ENCODE measurements at regions not wholly inside any gene's neighbourhood (a gene's known extent, or its start where the extent isn't known, plus 50 kb on each side); places are given as distances from the start of the nearest gene placed in this dataset.

DNA sequence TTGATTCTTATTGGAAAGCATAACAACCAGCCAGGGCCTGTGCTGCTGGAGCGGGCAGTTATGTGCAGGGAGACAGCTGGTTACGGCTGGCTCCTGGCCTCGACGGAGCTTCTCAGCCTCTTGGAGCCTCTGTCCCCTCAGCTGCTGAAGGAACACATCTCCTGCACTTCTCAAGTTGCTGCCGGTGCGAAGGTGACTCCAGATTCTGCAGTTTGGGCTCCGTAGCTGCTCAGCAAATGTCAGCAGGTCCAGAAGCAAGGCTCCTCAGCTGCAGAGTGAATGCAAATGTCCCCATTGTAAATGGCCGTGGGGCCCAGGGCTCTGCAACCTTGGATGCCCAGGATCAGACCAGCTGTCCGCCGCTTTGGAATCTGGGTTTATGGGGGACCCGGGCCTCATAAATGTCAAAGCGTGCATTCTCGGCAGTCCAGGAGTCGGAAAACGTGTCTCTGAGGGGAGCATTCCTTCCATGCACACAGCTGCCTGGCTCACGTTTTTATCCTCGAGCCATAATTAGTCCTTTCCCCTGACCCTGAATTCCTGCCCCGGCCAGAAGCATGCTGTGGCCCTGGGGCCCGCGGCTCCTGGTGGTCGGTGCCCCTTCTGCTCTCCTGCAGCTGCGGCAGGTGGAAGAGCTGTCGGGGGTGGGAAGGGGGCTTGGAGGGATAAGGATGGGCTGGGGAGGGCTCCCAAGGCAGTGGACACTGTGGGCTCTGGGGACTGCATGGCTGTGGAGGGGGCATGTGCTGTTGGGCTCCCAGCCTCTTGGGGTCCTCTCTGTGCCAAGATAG, 106.0 kb downstream of the KIF26A start:
- Histone ChIP-seq H3K9me3 (ENCODE audit: control insufficient read depth in 1 of 2, insufficient read depth in 1 of 2, low read depth in 1 of 2, low read length in 2 of 2) (no peaks in the 10 kb centered on the region; a peak in 1 of 4 replicates), H3K4me3 (replicated peaks in 1 of 2; ENCODE audit: low read depth in 1 of 2, low read length in 2 of 2) (no peak overlapping the region), H3K9me2 (ENCODE audit: insufficient read depth) (no peaks in the 10 kb centered on the region), H3K4me2 (ENCODE audit: low read length) (no peak overlapping the region), H3K27ac (ENCODE audit: low read depth, low read length) (no peak overlapping the region), H3K9ac (ENCODE audit: low read length) (no peak overlapping the region), H3K4me1 (ENCODE audit: control insufficient read depth in 1 of 2, insufficient read depth in 2 of 2, low read length in 2 of 2) (no peaks in the 10 kb centered on the region), H3K36me3 (ENCODE audit: control insufficient read depth in 1 of 2, insufficient read depth in 2 of 2, low read length in 2 of 2) (no peaks in the 10 kb centered on the region), H2AFZ (ENCODE audit: low read depth, low read length, poor library complexity, severe bottlenecking) (no peak overlapping the region), H3K27me3 (ENCODE audit: insufficient read depth, low read length) (no peaks in the 10 kb centered on the region), H4K20me1 (ENCODE audit: insufficient read depth) (no peaks in the 10 kb centered on the region), H3K79me2 (ENCODE audit: insufficient read depth, low read length) (no peaks in the 10 kb centered on the region)
- ChIA-PET CTCF (interaction anchor here (0.9 kb wide), 1 partner anchor 12 kb away, joined by 3 read pairs; no protein-coding TSS in a partner anchor), RAD21 (ENCODE audit: low non-redundant PET in 1 of 2, low total read pairs in 2 of 2, uncharacterized antibody in 2 of 2, unreplicated experiment in 2 of 2) (no interaction called here), POLR2A (no interaction called here)
- DNase-seq (ENCODE audit: low read depth, low spot score) (no peak), ATAC-seq (no peak)
- intact Hi-C loops (cut with micrococcal nuclease), result no loop called here
- no TSS peak for BruUV-seq (replicated peaks)
- TF ChIP-seq RAD21 (IDR thresholded peaks at IDR 0.05; ENCODE audit: low read depth) (no peak), SRF (IDR thresholded peaks at IDR 0.05; ENCODE audit: low read depth) (no peak), POLR2A (IDR thresholded peaks at IDR 0.05; ENCODE audit: borderline replicate concordance, extremely low read depth, insufficient read depth, insufficient read length) (no peak), ZNF274 (IDR thresholded peaks at IDR 0.05; ENCODE audit: low read depth, low read length) (no peak), CEBPB (IDR thresholded peaks at IDR 0.05; ENCODE audit: low read depth) (no peak), POLR2AphosphoS5 (IDR thresholded peaks at IDR 0.05; ENCODE audit: low read depth, low read length) (no peak), YY1 (IDR thresholded peaks at IDR 0.05; ENCODE audit: extremely low read depth, insufficient replicate concordance, low read depth, low read length) (no peak), EGR1 (IDR thresholded peaks at IDR 0.05; ENCODE audit: low read depth) (no peak), TCF7L2 (IDR thresholded peaks at IDR 0.05; ENCODE audit: borderline replicate concordance, extremely low read depth, insufficient read depth, insufficient read length) (no peak), CBX3 (IDR thresholded peaks at IDR 0.05; ENCODE audit: low read depth) (no peak), SIN3A (IDR thresholded peaks at IDR 0.05; ENCODE audit: low read depth) (no peak), SP1 (IDR thresholded peaks at IDR 0.05; ENCODE audit: low read depth) (no peak)
- TF ChIP-seq, protein P1, sequence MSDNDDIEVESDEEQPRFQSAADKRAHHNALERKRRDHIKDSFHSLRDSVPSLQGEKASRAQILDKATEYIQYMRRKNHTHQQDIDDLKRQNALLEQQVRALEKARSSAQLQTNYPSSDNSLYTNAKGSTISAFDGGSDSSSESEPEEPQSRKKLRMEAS (IDR thresholded peaks at IDR 0.05), result no peak
- TF ChIP-seq, protein P2, sequence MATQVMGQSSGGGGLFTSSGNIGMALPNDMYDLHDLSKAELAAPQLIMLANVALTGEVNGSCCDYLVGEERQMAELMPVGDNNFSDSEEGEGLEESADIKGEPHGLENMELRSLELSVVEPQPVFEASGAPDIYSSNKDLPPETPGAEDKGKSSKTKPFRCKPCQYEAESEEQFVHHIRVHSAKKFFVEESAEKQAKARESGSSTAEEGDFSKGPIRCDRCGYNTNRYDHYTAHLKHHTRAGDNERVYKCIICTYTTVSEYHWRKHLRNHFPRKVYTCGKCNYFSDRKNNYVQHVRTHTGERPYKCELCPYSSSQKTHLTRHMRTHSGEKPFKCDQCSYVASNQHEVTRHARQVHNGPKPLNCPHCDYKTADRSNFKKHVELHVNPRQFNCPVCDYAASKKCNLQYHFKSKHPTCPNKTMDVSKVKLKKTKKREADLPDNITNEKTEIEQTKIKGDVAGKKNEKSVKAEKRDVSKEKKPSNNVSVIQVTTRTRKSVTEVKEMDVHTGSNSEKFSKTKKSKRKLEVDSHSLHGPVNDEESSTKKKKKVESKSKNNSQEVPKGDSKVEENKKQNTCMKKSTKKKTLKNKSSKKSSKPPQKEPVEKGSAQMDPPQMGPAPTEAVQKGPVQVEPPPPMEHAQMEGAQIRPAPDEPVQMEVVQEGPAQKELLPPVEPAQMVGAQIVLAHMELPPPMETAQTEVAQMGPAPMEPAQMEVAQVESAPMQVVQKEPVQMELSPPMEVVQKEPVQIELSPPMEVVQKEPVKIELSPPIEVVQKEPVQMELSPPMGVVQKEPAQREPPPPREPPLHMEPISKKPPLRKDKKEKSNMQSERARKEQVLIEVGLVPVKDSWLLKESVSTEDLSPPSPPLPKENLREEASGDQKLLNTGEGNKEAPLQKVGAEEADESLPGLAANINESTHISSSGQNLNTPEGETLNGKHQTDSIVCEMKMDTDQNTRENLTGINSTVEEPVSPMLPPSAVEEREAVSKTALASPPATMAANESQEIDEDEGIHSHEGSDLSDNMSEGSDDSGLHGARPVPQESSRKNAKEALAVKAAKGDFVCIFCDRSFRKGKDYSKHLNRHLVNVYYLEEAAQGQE (IDR thresholded peaks at IDR 0.05; ENCODE audit: low read depth), result no peak
- TF ChIP-seq, protein P3, sequence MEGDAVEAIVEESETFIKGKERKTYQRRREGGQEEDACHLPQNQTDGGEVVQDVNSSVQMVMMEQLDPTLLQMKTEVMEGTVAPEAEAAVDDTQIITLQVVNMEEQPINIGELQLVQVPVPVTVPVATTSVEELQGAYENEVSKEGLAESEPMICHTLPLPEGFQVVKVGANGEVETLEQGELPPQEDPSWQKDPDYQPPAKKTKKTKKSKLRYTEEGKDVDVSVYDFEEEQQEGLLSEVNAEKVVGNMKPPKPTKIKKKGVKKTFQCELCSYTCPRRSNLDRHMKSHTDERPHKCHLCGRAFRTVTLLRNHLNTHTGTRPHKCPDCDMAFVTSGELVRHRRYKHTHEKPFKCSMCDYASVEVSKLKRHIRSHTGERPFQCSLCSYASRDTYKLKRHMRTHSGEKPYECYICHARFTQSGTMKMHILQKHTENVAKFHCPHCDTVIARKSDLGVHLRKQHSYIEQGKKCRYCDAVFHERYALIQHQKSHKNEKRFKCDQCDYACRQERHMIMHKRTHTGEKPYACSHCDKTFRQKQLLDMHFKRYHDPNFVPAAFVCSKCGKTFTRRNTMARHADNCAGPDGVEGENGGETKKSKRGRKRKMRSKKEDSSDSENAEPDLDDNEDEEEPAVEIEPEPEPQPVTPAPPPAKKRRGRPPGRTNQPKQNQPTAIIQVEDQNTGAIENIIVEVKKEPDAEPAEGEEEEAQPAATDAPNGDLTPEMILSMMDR (IDR thresholded peaks at IDR 0.05 in 2 of 3, conservative IDR thresholded peaks at IDR 0.05 in 1 of 3; ENCODE audit: borderline replicate concordance in 1 of 3, insufficient read depth in 1 of 3, low read depth in 2 of 3, low read length in 2 of 3), result no peak
